IgD-negative memory B cell (primary cell): ENCODE measurements at regions not wholly inside any gene's neighbourhood (a gene's known extent, or its start where the extent isn't known, plus 50 kb on each side); places are given as distances from the start of the nearest gene placed in this dataset.

Experiments used
- H3K27ac Mint-ChIP-seq, 3 donors: one replicate each; pipeline ENCODE4 v1.8.0; 2020 to 2022; ENCODE audit warnings: mild to moderate bottlenecking in 3 of 3, mixed read lengths in 3 of 3, moderate library complexity in 1 of 3
- H3K27me3 Mint-ChIP-seq: one replicate; pipeline ENCODE4 v1.8.0; 2021; ENCODE audit warnings: mixed read lengths
- H3K36me3 Mint-ChIP-seq: one replicate; pipeline ENCODE4 v1.8.0; 2020; ENCODE audit warnings: mild to moderate bottlenecking, mixed read lengths
- H3K4me1 Mint-ChIP-seq, 3 donors: one replicate each; pipeline ENCODE4 v1.8.0; 2020 to 2022; ENCODE audit warnings: mixed read lengths in 3 of 3, mild to moderate bottlenecking in 1 of 3
- H3K4me3 Mint-ChIP-seq, 4 donors: one replicate each; pipeline ENCODE4 v1.8.0; 2020 to 2022; ENCODE audit warnings: mild to moderate bottlenecking in 4 of 4, mixed read lengths in 4 of 4, moderate library complexity in 3 of 4
- H3K9me3 Mint-ChIP-seq, 3 donors: one replicate each; pipeline ENCODE4 v1.8.0; 2020 to 2021; ENCODE audit warnings: mixed read lengths in 3 of 3, mild to moderate bottlenecking in 1 of 3

DNA sequence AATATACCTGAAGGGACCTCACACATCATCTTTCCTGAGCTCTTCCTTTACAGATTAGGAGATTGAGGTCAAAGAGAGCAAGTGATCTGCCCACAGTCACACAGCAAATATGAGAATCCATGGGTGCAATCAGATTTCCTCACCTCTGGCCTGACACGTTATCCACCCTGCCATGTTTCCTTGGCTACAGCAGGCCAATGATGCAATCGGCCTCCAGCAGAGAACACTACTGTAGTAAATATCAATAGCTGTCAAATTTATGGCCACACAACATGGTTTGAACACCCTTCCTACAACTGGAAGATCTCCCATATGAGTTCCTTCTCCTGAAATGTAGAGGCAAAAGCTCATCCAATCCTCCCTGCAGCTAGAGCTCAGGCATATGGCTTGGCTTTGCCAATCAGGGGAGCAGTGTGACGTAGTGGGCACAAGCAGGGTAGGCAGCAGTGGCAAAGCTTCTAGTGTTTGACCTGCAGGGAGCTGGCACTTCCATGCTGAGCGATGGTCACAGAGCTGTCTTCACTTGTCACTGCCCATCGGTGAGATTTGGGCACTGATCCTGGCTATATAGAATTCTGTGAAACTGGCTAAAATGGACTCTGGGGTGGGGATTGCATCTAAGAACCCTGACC lies 271.3 kb downstream of the TJP1 start:
- Mint-ChIP-seq H3K27me3 (peaks cover 3% of the 10 kb centered on the region), H3K9me3 (peaks cover 1 to 7% (median 3%) of the 10 kb centered on the region in 3 donors), H3K36me3 (peaks cover 1% of the 10 kb centered on the region), H3K4me1 (no peaks in the 10 kb centered on the region), H3K4me3 (peak overlapping the region in 1 of 4 donors; percentile 58), H3K27ac (peak overlapping the region in 1 of 3 donors; percentile 33)

DNA sequence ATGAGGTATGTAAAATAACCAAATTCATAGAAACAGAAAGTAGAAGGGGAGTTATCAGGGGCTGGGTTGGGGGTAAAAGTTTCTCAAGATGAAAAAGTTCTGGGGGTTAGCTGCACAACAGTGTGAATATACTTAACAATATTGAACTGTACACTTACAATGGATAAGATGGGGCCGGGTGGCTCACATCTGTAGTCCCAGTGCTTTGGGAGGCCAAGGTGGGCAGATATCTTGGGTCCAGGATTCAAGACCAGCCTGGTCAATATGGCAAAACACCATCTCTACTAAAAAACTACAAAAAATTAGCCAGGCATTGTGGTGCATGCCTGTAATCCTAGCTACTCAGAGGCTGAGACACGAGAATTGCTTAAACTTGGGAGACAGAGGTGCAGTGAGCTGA lies 274.3 kb downstream of the TJP1 start:
- no peaks in the 10 kb centered on the region for H3K27me3 Mint-ChIP-seq
- H3K4me1 Mint-ChIP-seq, result no peaks in the 10 kb centered on the region
- H3K36me3 Mint-ChIP-seq, result peaks cover 1% of the 10 kb centered on the region
- H3K4me3 Mint-ChIP-seq, result no peak overlapping the region
- H3K27ac Mint-ChIP-seq, result no peak overlapping the region
- peaks cover 1 to 10% (median 6%) of the 10 kb centered on the region in 3 donors for H3K9me3 Mint-ChIP-seq

DNA sequence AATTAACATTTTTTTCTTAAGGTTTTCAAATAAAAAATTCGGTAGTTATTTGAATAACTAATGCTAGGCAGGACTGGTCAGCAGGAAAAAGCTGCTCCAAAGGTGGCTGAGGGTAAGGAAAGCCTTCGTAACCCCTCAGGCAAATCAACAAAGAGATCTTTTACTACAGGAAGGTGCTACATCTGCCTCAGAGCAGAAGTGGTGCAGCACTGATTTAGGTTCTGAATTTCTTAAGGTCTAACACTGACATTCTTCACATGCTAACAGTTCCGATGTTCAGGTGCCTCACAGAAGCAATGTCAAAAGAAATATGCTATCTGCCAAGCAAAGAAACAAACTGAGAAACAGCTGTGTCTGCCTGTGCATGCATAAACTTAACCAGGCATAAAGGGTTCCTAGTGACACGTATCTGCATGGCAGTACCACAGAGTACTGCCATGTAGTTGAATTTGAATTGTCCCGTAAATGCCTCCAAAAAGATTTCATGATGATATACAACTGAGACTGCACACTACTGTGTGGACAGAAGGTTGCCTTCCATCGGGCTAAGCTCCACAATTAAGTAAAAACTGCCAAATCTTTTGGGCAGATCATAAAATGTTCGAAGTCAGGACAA lies 275.0 kb upstream of the NSMCE3 start:
- Mint-ChIP-seq H3K27ac (no peak overlapping the region), H3K9me3 (peaks cover 4 to 10% (median 7%) of the 10 kb centered on the region in 3 donors), H3K27me3 (peaks cover 3% of the 10 kb centered on the region), H3K36me3 (peaks cover 1% of the 10 kb centered on the region), H3K4me1 (no peaks in the 10 kb centered on the region), H3K4me3 (no peak overlapping the region)

GRCh38 chr15:29542994-29543393 lies 273.4 kb upstream of the NSMCE3 start:
- Mint-ChIP-seq H3K4me3 (no peak overlapping the region), H3K9me3 (peaks cover 4 to 10% (median 7%) of the 10 kb centered on the region in 3 donors), H3K4me1 (no peaks in the 10 kb centered on the region), H3K27ac (no peak overlapping the region), H3K36me3 (peaks cover 1% of the 10 kb centered on the region), H3K27me3 (peaks cover 3% of the 10 kb centered on the region)

DNA sequence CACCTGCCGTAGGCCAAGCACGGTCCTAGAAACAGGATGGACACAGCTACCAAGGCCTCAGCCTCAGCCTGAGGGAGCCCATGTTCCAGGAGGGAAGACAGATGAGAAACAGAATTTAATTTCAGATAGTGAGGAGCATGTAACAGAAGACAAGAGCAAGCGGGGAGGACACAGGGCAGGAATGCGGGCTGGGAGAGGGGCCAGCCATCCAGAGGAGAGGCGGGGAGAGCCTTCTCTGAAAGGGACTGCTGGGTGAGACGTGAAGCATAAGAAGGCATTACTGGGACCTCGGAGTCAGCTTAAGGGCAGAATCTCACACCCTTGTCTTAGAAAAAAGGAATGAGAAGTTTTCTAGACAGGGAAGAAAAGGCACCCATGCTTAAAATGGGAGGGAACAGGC lies 271.7 kb upstream of the NSMCE3 start:
- H3K36me3 Mint-ChIP-seq, result peaks cover 1% of the 10 kb centered on the region
- H3K27ac Mint-ChIP-seq, result no peak overlapping the region
- peaks cover 2 to 10% (median 6%) of the 10 kb centered on the region in 3 donors for H3K9me3 Mint-ChIP-seq
- no peak overlapping the region for H3K4me3 Mint-ChIP-seq
- peaks cover 3% of the 10 kb centered on the region for H3K27me3 Mint-ChIP-seq
- H3K4me1 Mint-ChIP-seq, result no peaks in the 10 kb centered on the region

DNA sequence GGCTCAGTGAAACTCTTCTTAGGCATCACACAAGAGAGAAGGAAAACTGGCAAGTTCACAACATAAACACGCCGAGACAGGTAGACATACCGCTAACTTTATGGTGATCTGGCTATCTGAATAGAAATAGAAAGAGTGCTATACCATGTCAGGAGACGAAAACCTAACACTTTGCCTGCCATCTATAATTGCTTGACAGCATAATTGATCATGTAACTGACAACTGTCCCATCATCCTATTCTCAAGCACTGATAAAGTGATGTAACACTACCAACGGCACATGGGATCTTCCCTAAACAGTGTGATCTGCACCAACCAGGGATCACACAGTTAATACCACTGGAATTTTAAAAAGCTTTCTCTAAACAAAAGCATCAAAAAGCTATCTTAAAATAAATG lies 270.9 kb upstream of the NSMCE3 start:
- peaks cover 3% of the 10 kb centered on the region for H3K27me3 Mint-ChIP-seq
- H3K36me3 Mint-ChIP-seq, result no peaks in the 10 kb centered on the region
- H3K4me1 Mint-ChIP-seq, result no peaks in the 10 kb centered on the region
- no peak overlapping the region for H3K27ac Mint-ChIP-seq
- no peak overlapping the region for H3K4me3 Mint-ChIP-seq
- peaks cover 1 to 3% (median 2%) of the 10 kb centered on the region in 3 donors for H3K9me3 Mint-ChIP-seq

GRCh38 chr15:29539736-29540135 lies 270.1 kb upstream of the NSMCE3 start:
- H3K27me3 Mint-ChIP-seq, result peaks cover 3% of the 10 kb centered on the region

GRCh38 chr15:29538044-29538443 lies 268.4 kb upstream of the NSMCE3 start:
- Mint-ChIP-seq H3K27me3 (peaks cover 3% of the 10 kb centered on the region), H3K4me1 (no peaks in the 10 kb centered on the region), H3K9me3 (peaks cover 0 to 2% (median 1%) of the 10 kb centered on the region in 3 donors), H3K4me3 (no peak overlapping the region), H3K36me3 (no peaks in the 10 kb centered on the region), H3K27ac (no peak overlapping the region)

More at GRCh38 chr15:29539736-29540135, 270.1 kb upstream of the NSMCE3 start:
- Mint-ChIP-seq H3K27ac (no peak overlapping the region), H3K4me3 (no peak overlapping the region), H3K9me3 (peaks cover 0 to 2% (median 1%) of the 10 kb centered on the region in 3 donors), H3K36me3 (no peaks in the 10 kb centered on the region), H3K4me1 (no peaks in the 10 kb centered on the region)

GRCh38 chr15:29535952-29536351 lies 266.3 kb upstream of the NSMCE3 start:
- Mint-ChIP-seq H3K27me3 (no peaks in the 10 kb centered on the region), H3K36me3 (no peaks in the 10 kb centered on the region), H3K27ac (no peak overlapping the region), H3K4me1 (no peaks in the 10 kb centered on the region), H3K4me3 (no peak overlapping the region), H3K9me3 (no peaks in the 10 kb centered on the region)

GRCh38 chr15:29534378-29534777 lies 264.8 kb upstream of the NSMCE3 start:
- H3K27ac Mint-ChIP-seq, result peak overlapping the region in 1 of 3 donors; percentile 37
- H3K27me3 Mint-ChIP-seq, result no peaks in the 10 kb centered on the region
- no peaks in the 10 kb centered on the region for H3K9me3 Mint-ChIP-seq
- no peak overlapping the region for H3K4me3 Mint-ChIP-seq
- H3K36me3 Mint-ChIP-seq, result no peaks in the 10 kb centered on the region
- no peaks in the 10 kb centered on the region for H3K4me1 Mint-ChIP-seq

DNA sequence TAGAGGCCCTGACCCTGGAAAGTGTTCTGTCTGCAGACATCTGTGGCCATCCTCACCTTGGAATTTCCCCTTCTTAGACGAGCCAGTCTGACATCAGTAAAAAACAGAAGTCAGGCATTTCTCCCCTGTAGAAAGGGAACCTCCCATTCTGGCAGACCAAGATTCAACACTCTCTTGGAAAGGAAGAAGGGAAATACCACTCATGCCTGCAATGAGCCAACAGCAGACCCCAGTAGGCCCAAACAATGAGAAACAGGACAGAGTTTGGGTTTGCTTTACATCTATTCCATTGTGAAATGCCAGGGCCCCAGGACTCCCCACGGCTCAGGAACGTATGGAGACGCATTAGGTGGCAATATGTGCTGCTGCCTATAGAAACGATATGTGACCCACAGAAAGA lies 264.0 kb upstream of the NSMCE3 start:
- H3K27me3 Mint-ChIP-seq, result no peaks in the 10 kb centered on the region
- peaks cover 0 to 1% (median 0%) of the 10 kb centered on the region in 3 donors for H3K9me3 Mint-ChIP-seq
- no peak overlapping the region for H3K4me3 Mint-ChIP-seq
- no peaks in the 10 kb centered on the region for H3K36me3 Mint-ChIP-seq
- H3K27ac Mint-ChIP-seq, result no peak overlapping the region
- H3K4me1 Mint-ChIP-seq, result no peaks in the 10 kb centered on the region

DNA sequence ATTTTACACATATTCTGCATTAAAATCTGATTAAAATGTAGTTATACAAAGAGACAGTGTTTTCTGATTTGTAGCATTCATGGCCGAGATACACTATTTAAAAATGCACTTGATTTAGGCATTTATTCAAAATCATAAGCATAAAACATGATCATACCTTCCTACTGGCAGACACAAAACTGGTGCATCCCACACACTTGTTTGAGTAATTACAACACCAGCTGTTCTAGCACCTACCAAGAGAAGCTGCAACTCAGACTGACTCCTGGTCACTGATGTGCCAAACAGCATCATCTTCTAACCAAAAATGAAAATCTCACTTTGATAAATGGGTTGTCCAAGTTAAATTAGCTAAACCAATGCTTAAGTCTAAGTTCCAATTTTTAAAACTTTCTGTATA lies 262.7 kb upstream of the NSMCE3 start:
- peaks cover 0 to 4% (median 0%) of the 10 kb centered on the region in 3 donors for H3K9me3 Mint-ChIP-seq
- no peak overlapping the region for H3K4me3 Mint-ChIP-seq

GRCh38 chr15:29530966-29531365 lies 261.3 kb upstream of the NSMCE3 start:
- Mint-ChIP-seq H3K36me3 (no peaks in the 10 kb centered on the region), H3K4me3 (no peak overlapping the region), H3K9me3 (peaks cover 0 to 4% (median 0%) of the 10 kb centered on the region in 3 donors), H3K27me3 (no peaks in the 10 kb centered on the region), H3K27ac (no peak overlapping the region), H3K4me1 (no peaks in the 10 kb centered on the region)

More for the DNA sequence above, 262.7 kb upstream of the NSMCE3 start:
- H3K36me3 Mint-ChIP-seq, result no peaks in the 10 kb centered on the region
- no peak overlapping the region for H3K27ac Mint-ChIP-seq
- H3K27me3 Mint-ChIP-seq, result no peaks in the 10 kb centered on the region
- no peaks in the 10 kb centered on the region for H3K4me1 Mint-ChIP-seq

DNA sequence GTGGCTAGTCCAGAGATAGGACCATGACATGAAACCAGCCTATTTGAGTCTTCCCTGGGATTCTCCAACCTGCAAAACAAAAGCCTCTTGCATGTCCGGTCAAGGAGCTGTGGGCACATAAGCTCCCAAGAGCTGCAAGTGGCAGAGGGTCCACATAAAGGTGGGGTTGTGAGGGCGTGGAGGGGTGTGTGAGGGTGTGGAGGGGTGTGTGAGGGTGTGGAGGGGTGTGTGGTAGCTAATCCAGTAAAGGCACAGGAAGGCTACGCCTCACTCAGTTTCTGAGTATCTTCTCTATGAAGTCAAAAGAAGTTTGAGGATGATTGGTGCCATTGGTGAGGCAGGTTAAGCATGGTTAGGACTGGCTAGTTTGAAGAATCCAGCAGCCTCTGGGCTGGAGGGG lies 259.4 kb upstream of the NSMCE3 start:
- Mint-ChIP-seq H3K36me3 (no peaks in the 10 kb centered on the region), H3K9me3 (peaks cover 0 to 4% (median 0%) of the 10 kb centered on the region in 3 donors), H3K27ac (no peak overlapping the region), H3K4me3 (no peak overlapping the region), H3K4me1 (no peaks in the 10 kb centered on the region), H3K27me3 (no peaks in the 10 kb centered on the region)

- Mint-ChIP-seq H3K27me3 (no peaks in the 10 kb centered on the region), H3K27ac (no peak overlapping the region), H3K4me1 (no peaks in the 10 kb centered on the region), H3K36me3 (no peaks in the 10 kb centered on the region), H3K4me3 (no peak overlapping the region), H3K9me3 (peaks cover 0 to 4% (median 0%) of the 10 kb centered on the region in 3 donors)
These were observed 258.7 kb upstream of the NSMCE3 start for GRCh38 chr15:29528276-29528675.

GRCh38 chr15:29526802-29527201 lies 257.2 kb upstream of the NSMCE3 start:
- Mint-ChIP-seq H3K27ac (no peak overlapping the region), H3K27me3 (no peaks in the 10 kb centered on the region), H3K9me3 (peaks cover 0 to 4% (median 0%) of the 10 kb centered on the region in 3 donors), H3K4me3 (no peak overlapping the region), H3K36me3 (no peaks in the 10 kb centered on the region), H3K4me1 (no peaks in the 10 kb centered on the region)
